Stomach smooth muscle (tissue), 2 donors: ENCODE measurements at regions not wholly inside any gene's neighbourhood (a gene's known extent, or its start where the extent isn't known, plus 50 kb on each side); places are given as distances from the start of the nearest gene placed in this dataset.
A peak's percentile ranks its signal among the peaks of the same experiment; 100 is the strongest.
"Not testable (repeated sequence)": the region's sequence is repeated elsewhere in the genome, so short reads cannot be mapped to it uniquely, and the experiment has no call there.

Experiments used
- H3K27ac ChIP-seq: one replicate; pipeline ENCODE4 v1.7.0; 2013; ENCODE audit warnings: mild to moderate bottlenecking, low read length, inconsistent platforms
- H3K27me3 ChIP-seq, 2 donors: one replicate each; pipeline ENCODE4 v1.7.0; 2013; ENCODE audit warnings: low read length in 2 of 2; ENCODE audit not compliant: insufficient read depth in 2 of 2, control insufficient read depth in 1 of 2
- H3K36me3 ChIP-seq, 2 donors: one replicate each; pipeline ENCODE4 v1.7.0; 2013; ENCODE audit warnings: low read length in 2 of 2; ENCODE audit not compliant: control insufficient read depth in 2 of 2, insufficient read depth in 2 of 2
- H3K4me1 ChIP-seq: one replicate; pipeline ENCODE4 v1.7.0; 2013; ENCODE audit warnings: low read length; ENCODE audit not compliant: control insufficient read depth, insufficient read depth
- H3K4me3 ChIP-seq, 2 donors: one replicate each; pipeline ENCODE4 v1.7.0; 2013; ENCODE audit warnings: low read length in 2 of 2
- H3K9ac ChIP-seq, 2 donors: one replicate each; pipeline ENCODE4 v1.7.0; 2013; ENCODE audit warnings: low read length in 2 of 2, mild to moderate bottlenecking in 1 of 2
- H3K9me3 ChIP-seq, 2 donors: one replicate each; pipeline ENCODE4 v1.7.0; 2013; ENCODE audit warnings: low read length in 2 of 2; ENCODE audit not compliant: control insufficient read depth in 2 of 2
- donor health status: healthy.
- donor health status: Pancreatic carcinoma.

DNA sequence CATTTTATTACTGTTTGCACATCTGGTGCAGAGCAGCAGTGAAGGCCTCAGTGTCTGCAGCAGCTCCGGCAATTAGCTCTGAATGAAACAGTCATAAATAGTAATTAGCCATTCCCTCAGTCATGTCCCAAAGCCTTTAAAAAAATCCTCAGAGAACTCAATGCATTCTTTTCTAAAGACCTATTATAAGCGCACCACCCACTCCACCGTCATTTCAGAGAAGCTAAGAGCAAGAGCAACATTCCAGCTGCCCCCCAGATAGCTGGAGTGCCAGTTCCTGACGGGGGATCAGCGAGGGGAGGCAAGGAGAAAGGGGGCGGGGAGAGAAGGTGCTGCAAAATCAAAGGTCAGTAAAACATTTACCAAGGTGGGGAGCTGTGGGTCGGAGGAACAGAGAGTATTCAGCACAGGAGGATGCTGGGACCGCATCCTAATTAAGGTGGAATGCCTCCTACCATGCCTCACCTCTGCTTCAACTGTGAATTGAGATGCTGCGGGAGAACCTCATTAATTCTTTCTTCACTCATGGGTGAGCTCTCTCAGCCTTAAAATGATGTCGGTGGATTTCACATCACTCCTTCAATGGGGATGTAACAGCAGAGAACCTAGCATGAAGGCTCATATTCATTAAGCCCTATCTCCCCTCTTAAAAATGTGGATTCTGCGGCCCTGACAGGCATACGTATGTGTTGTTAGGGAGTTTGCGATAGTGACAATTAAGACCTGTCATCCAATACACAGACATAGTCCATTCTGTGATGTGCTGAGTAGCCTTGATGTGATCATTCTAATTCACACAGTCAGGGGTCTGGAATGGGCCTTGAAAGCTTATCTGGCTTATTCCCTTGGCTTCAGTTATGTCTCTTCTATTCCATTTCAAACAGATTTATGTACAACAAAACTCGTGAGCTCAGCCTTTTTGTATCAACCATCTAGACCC lies 469.5 kb upstream of the NRSN1 start:
- Histone ChIP-seq H3K9me3 (no peaks in the 10 kb centered on the region), H3K27ac (no peak overlapping the region), H3K27me3 (no peaks in the 10 kb centered on the region), H3K4me1 (no peaks in the 10 kb centered on the region), H3K9ac (no peak overlapping the region), H3K4me3 (no peak overlapping the region), H3K36me3 (no peaks in the 10 kb centered on the region)

DNA sequence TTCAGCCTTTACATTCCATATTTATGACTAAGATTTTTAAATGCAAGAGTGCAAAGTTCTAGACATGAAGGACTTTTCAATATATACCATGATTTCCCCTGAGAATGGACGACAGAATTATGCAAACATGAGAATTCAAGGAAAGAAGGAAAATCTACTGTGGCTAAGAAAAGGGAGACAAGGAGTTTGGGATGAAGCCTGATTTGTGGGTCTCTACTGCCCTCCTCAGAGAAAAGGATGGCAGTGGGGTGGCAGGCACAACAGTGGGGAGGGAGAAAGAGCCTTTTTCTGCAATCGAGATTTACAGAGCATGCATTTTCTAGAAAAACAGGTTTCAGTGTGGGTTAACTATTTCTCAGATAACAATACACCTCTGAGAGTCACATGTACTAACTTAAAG lies 466.9 kb upstream of the NRSN1 start:
- Histone ChIP-seq H3K4me1 (no peaks in the 10 kb centered on the region), H3K27me3 (no peaks in the 10 kb centered on the region), H3K4me3 (no peak overlapping the region), H3K9me3 (no peaks in the 10 kb centered on the region), H3K36me3 (no peaks in the 10 kb centered on the region), H3K9ac (no peak overlapping the region), H3K27ac (no peak overlapping the region)

DNA sequence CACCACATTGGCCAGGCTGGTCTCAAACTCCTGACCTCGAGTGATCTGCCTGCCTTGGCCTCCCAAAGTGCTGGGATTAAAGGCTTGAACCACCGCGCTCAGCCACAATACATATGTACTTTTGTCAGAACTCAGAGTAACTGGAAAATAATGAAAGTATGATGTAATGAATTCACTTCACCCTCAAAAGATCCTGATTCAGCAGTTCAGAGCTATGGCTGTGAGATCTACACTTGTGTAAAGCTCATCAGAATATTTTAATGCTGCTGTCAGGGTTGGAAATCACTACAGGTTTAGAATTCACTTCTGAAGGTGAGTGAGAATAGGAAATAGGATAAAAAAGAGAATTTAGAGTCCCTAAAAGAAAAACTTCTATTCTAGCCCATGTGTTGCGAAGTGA lies 464.5 kb upstream of the NRSN1 start:
- no peak overlapping the region for H3K9ac ChIP-seq
- H3K36me3 ChIP-seq = no peaks in the 10 kb centered on the region
- H3K4me3 ChIP-seq = no peak overlapping the region
- no peaks in the 10 kb centered on the region for H3K27me3 ChIP-seq
- no peak overlapping the region for H3K27ac ChIP-seq
- no peaks in the 10 kb centered on the region for H3K4me1 ChIP-seq
- no peaks in the 10 kb centered on the region for H3K9me3 ChIP-seq

DNA sequence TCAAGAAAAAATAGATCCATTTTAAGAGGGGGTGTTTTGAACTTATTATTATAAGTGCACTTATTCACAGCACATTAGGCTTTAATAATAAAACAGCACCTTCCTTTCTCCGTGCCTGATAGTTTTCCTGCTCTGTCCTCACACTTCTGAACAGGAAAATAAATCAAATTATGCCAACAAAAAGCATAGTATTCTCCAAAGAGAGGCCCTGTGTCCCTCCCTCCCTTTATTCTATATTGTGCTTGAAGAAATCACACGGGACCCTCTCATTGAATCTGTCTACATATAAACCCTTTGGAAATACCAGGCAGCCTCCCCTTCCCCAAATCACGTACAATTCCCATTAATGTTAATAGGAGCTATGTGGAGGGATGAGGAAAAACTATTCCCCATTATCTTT lies 462.9 kb upstream of the NRSN1 start:
- no peaks in the 10 kb centered on the region for H3K4me1 ChIP-seq
- no peaks in the 10 kb centered on the region for H3K27me3 ChIP-seq
- no peaks in the 10 kb centered on the region for H3K9me3 ChIP-seq
- no peak overlapping the region for H3K27ac ChIP-seq
- H3K36me3 ChIP-seq = no peaks in the 10 kb centered on the region
- no peak overlapping the region for H3K4me3 ChIP-seq
- no peak overlapping the region for H3K9ac ChIP-seq

DNA sequence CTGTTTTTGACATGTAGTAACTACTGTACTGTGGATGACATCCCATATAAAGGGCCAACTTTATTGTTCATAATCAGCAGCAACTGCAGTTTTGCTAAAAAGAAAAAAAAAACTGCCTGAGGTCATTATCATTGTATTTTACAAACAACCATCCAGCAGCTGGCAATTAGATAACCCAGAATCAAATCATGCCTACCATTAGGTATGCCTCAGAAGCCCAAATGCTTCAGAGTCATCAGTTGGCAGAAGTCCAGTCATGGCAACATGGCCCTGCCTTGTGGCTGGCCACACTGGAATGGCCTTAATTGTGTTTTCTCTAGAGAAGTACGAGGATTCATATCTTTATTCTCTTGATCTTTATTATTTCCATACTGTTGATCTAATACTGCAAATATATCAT lies 462.4 kb upstream of the NRSN1 start:
- Histone ChIP-seq H3K4me1 (no peaks in the 10 kb centered on the region), H3K9me3 (no peaks in the 10 kb centered on the region), H3K4me3 (no peak overlapping the region), H3K36me3 (no peaks in the 10 kb centered on the region), H3K9ac (no peak overlapping the region), H3K27ac (no peak overlapping the region), H3K27me3 (no peaks in the 10 kb centered on the region)

DNA sequence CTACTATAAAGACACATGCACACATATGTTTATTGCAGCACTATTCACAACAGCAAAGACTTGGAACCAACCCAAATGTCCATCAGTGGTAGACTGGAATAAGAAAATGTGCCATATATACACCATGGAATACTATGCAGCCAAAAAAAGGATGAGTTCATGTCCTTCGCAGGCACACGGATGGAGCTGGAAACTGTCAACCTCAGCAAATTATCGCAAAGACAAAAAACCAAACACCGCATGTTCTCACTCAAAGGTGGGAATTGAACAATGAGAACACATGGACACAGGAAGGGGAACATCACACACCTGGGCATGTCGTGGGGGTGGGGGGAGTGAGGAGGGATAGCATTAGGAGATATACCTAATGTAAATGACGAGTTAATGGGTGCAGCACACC lies 460.1 kb upstream of the NRSN1 start:
- not testable (repeated sequence) for H3K9ac ChIP-seq, H3K27me3 ChIP-seq, H3K4me3 ChIP-seq, H3K27ac ChIP-seq, H3K4me1 ChIP-seq, H3K9me3 ChIP-seq, H3K36me3 ChIP-seq

- Histone ChIP-seq H3K9me3 (peaks cover 5 to 33% of the 10 kb centered on the region in 2 donors), H3K36me3 (no peaks in the 10 kb centered on the region)
Observed at GRCh38 chr6:23672737-23673136, 453.3 kb upstream of the NRSN1 start.

GRCh38 chr6:23678626-23679025 lies 447.4 kb upstream of the NRSN1 start:
- Histone ChIP-seq H3K27ac (no peak overlapping the region), H3K9me3 (peaks cover 0 to 11% of the 10 kb centered on the region in 2 donors), H3K4me1 (no peaks in the 10 kb centered on the region), H3K9ac (no peak overlapping the region), H3K27me3 (no peaks in the 10 kb centered on the region), H3K4me3 (no peak overlapping the region), H3K36me3 (no peaks in the 10 kb centered on the region)

More at GRCh38 chr6:23672737-23673136, 453.3 kb upstream of the NRSN1 start:
- no peak overlapping the region for H3K9ac ChIP-seq
- H3K4me1 ChIP-seq = no peaks in the 10 kb centered on the region
- H3K4me3 ChIP-seq = peak overlapping the region in 1 of 2 donors; percentile 25
- no peak overlapping the region for H3K27ac ChIP-seq
- H3K27me3 ChIP-seq = no peaks in the 10 kb centered on the region

DNA sequence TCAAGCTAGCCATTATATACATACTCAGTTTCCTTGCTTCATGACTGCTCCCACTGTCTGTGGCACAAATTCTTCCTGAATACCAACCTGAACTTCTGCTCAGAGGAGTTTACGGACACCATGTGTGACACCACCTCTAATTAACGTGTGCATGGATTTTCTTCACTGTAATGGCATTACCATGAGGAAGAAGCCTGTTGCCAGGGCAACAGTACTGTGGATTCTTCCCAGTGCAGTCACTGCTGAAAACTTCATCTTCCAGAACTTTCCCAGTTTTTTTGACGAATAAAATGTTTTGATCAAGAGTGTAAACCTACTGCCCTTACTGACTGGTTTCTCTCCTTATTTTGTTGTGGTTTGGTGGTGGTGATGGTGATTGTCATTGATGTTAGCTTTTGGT lies 444.3 kb upstream of the NRSN1 start:
- no peaks in the 10 kb centered on the region for H3K36me3 ChIP-seq
- no peak overlapping the region for H3K4me3 ChIP-seq
- no peak overlapping the region for H3K9ac ChIP-seq
- H3K4me1 ChIP-seq = no peaks in the 10 kb centered on the region
- H3K27ac ChIP-seq = no peak overlapping the region
- no peaks in the 10 kb centered on the region for H3K9me3 ChIP-seq
- H3K27me3 ChIP-seq = no peaks in the 10 kb centered on the region

GRCh38 chr6:23688650-23689049 lies 437.4 kb upstream of the NRSN1 start:
- H3K9ac ChIP-seq = no peak overlapping the region
- no peak overlapping the region for H3K4me3 ChIP-seq
- H3K9me3 ChIP-seq = no peaks in the 10 kb centered on the region
- H3K27me3 ChIP-seq = no peaks in the 10 kb centered on the region
- H3K4me1 ChIP-seq = no peaks in the 10 kb centered on the region
- H3K36me3 ChIP-seq = no peaks in the 10 kb centered on the region
- no peak overlapping the region for H3K27ac ChIP-seq

GRCh38 chr6:23690453-23691049 lies 435.5 kb upstream of the NRSN1 start:
- peak overlapping the region in 1 of 2 donors; percentile 30 for H3K4me3 ChIP-seq
- no peaks in the 10 kb centered on the region for H3K4me1 ChIP-seq
- no peaks in the 10 kb centered on the region for H3K27me3 ChIP-seq
- no peak overlapping the region for H3K27ac ChIP-seq
- H3K36me3 ChIP-seq = no peaks in the 10 kb centered on the region
- no peaks in the 10 kb centered on the region for H3K9me3 ChIP-seq
- no peak overlapping the region for H3K9ac ChIP-seq
